Stimulated activated CD4-positive, alpha-beta T cell treated with anti-CD3 and anti-CD28 coated beads, Interleukin-12 subunit alpha, Interleukin-12 subunit beta, amount 100 ng/mL, for 24 hours (primary cell): ENCODE measurements at regions not wholly inside any gene's neighbourhood (a gene's known extent, or its start where the extent isn't known, plus 50 kb on each side); places are given as distances from the start of the nearest gene placed in this dataset.

Experiments
- DNase-seq, 2 experiments: peaks; one replicate each; pipeline ENCODE4 v3.0.0-alpha.2; 2020; ENCODE audit warnings: low read depth in 2 of 2

- no peak for DNase-seq
Observed at GRCh38 chrY:7464742-7465141, 553.2 kb upstream of the AMELY start.

- DNase-seq = no peak
Observed at GRCh38 chrY:7463711-7464110, 552.2 kb upstream of the AMELY start.

GRCh38 chrY:7463196-7463595, 551.6 kb upstream of the AMELY start:
- no peak for DNase-seq

- no peak for DNase-seq
Observed at GRCh38 chrY:7462657-7463056, 551.1 kb upstream of the AMELY start.

DNA sequence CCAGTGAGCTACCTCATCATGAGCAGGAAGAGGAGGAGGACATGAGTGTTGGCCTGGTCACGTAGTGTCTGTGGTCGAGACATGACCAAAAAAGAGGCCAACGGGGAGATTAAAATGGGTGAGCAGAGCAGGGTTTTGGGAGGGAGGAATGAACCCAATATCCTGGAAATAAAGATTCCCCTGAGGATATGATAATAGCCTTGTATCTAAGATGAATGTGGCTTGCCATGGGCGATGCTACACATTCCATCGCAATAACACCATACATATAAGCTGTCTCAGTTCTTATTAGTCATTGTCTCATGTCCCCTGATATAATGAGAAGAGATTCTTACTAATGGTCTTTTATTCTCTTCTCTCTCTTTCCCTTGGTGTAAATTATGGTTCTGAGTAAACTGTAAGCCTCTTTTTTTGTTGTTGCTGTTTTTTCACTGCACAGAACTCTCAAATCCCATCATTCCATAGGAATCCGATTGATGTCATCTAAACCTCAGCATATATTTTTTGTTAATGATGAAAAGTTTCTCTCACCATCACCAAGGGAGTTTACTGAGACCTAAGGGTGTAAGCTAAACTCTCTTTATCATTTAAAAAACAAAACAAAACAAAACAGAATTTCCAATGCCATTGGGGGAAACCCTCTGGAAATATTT, 550.4 kb upstream of the AMELY start:
- DNase-seq = no peak

- no peak for DNase-seq
Observed at GRCh38 chrY:7459802-7460201, 548.2 kb upstream of the AMELY start.

DNA sequence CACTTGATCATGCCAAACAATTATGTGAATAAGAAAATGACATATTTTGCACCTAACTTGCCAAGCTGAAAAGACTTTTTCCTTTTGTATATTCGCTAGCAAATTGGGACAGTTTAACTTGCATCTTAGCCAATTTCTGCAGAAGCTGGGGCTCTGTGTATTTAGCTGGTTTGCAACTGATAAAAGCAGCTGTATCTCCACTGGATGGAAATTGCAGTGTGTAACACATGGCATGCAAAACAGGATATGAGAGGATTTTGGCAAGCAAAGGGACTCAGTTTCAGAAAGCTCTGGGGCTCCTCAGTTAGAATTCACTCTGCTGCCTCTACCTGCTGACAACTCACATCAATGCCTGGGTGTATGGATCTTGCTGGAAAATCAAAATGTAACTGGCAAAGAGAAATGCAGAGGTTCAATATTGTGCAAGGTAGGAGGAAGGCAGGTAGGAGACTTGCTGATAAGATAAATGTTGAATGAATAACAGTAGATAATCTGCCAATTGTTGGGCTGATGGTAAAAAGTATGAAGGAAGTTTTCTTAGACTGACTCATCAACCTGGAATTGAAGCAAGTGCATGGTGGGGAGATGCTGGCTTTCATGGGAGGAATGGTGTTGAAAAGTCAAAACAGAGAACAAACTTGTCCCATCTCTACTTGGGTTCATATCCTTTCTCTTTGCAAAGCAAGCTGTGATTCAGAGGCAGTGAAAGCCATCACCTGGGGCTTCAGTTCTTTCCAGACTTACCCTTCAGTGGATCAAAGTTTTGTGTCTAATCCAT, 546.9 kb upstream of the AMELY start:
- DNase-seq = no peak

- DNase-seq = no peak
Observed at GRCh38 chrY:7457286-7458015, 545.9 kb upstream of the AMELY start.

DNA sequence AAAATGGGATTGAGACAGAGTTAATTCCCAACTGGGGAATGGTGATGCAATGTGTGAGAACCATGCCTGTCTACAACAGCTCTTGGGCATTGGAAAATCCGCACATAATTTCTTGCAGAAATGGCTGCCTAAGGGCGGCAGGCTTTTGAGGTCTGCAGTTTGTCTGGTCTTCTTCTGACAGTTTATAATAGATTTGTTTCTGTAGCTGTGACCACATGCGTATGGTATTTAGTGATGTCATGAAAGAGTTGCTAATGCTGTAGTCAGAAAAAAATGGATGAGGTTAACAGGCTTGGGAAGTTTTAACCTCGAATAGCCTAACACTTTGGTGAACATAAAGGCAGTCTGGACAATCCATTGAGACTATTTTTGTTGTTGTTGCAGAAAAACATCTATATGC, 544.1 kb upstream of the AMELY start:
- no peak for DNase-seq

DNA sequence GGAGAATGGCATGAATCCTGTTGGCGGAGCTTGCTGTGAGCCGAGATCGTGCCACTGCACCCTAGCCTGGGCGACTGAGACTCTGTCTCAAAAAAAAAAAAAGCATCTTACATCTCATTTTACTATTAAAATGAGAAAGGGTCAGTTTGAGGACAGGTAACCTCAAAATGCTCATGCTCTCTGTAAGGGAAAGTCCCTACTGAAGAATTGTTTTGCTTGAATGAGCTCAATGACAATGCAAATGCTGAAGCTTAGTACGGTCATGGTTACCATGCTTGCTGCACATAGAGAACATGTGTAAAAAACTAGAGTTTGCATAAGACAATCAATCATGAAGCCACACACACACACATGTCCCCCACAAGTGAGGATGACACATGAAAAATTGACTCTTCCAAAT, 541.8 kb upstream of the AMELY start:
- no peak for DNase-seq

DNA sequence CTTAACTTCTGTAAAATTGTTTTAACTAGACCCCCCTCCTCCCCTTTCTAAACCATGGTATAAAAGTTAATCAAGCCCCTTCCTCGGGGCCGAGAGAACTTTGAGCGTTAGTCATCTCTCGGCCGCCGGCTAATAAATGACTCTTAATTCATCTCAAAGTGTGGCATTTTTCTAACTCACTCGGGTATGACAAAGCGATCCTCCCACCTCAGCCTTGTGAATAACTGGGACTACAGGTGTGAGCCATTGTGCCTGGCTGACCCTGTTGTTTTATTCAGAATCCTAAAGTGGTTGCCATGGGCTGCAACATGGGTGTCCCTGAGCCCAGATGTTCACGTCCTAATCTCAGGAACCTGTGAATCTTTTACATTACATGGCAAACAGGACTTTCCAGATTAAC, 540.7 kb upstream of the AMELY start:
- no peak for DNase-seq

- no peak for DNase-seq
Observed at GRCh38 chrY:7449860-7450259, 538.3 kb upstream of the AMELY start.

- no peak for DNase-seq
Observed at GRCh38 chrY:7448687-7449086, 537.1 kb upstream of the AMELY start.

GRCh38 chrY:7447881-7448516, 536.4 kb upstream of the AMELY start:
- no peak for DNase-seq

GRCh38 chrY:7444141-7444540, 532.6 kb upstream of the AMELY start:
- no peak for DNase-seq

DNA sequence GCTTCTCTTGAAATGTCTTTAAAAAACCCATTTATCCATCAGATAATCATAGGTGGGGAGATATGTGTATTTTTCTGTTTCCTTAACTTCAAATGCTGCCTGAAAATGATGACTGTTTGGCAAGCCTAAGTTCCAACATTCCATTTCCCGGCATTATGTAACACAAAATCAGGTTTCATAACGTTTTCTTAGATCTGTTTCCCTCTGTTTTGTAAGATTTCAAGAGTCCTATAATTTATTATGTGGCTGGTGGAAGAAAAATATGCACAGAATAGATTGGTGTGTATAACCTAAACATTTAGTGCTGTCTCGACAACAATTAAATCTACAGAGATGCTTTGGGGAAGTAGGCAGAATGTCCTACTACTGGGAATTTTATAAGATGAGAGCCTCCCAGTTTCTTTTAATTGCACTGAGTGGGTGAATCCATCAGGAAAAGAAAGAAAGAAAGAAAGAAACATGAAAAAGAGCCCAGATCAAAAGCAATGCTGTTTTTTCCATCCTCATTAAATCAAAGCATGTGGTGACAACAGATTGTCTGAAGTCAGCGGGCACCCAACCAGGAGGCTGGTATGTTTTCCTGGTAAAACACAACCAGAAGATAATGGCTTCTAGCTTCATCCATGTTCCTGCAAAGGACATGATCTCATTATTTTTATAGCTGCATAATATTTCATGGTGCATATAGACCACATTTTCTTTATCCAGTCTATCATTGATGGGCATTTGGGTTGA, 529.4 kb upstream of the AMELY start:
- DNase-seq = no peak

- DNase-seq = no peak
Observed at GRCh38 chrY:7437086-7437485, 525.5 kb upstream of the AMELY start.

- DNase-seq = no peak
Observed at GRCh38 chrY:7433817-7434809, 522.6 kb upstream of the AMELY start.

GRCh38 chrY:7419165-7419564, 507.6 kb upstream of the AMELY start:
- no peak for DNase-seq

GRCh38 chrY:7417946-7418345, 506.4 kb upstream of the AMELY start:
- DNase-seq = no peak
